Muscle of leg (tissue), 3 donors: ENCODE measurements at regions not wholly inside any gene's neighbourhood (a gene's known extent, or its start where the extent isn't known, plus 50 kb on each side); places are given as distances from the start of the nearest gene placed in this dataset.

Source experiments
- DNase-seq: peaks from one replicate; pipeline ENCODE4 v3.0.0; 2013
- H3K27ac ChIP-seq: one replicate; pipeline ENCODE4 v1.5.1; 2013; ENCODE audit warnings: mild to moderate bottlenecking, low read length, control low read depth
- H3K27me3 ChIP-seq: one replicate; pipeline ENCODE4 v1.6.1; 2013; ENCODE audit warnings: low read length; ENCODE audit not compliant: control insufficient read depth, insufficient read depth
- H3K36me3 ChIP-seq: one replicate; pipeline ENCODE4 v1.6.1; 2013; ENCODE audit warnings: low read length; ENCODE audit not compliant: control insufficient read depth, insufficient read depth
- H3K4me1 ChIP-seq: one replicate; pipeline ENCODE4 v1.6.1; 2013; ENCODE audit warnings: low read length; ENCODE audit not compliant: control insufficient read depth, insufficient read depth
- H3K4me3 ChIP-seq: one replicate; pipeline ENCODE4 v1.5.1; 2013; ENCODE audit warnings: low read length, control low read depth
- H3K9me3 ChIP-seq: replicated peaks from 2 replicates; pipeline ENCODE4 v1.6.1; 2013; ENCODE audit warnings: low read depth, low read length; ENCODE audit not compliant: control insufficient read depth
- WGBS: methylation state at CpG from one replicate; pipeline ENCODE4 v1.1.5; 2013; ENCODE audit warnings: missing lambda C conversion rate; ENCODE audit not compliant: insufficient coverage; 5-methylcytosine and 5-hydroxymethylcytosine counted together

DNA sequence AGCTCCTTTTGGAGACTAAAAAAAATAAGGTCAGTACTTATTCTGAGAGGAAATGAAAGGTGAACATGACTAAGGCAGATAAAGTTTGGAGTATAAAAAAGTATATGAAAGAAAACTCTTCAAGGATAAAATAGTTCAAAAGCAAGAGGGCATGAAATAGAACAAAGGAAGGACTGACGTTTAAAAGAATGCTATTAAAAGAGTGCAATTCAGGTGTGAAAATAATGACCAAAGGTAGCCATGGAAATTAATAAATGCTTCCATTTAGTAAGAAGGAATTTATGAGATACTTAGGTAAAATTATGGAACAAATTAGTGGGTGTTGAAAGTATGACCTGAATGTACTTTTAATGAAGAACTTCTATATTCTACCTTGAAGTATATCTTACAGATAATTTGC, 128.2 kb upstream of the WDFY3 start:
- Histone ChIP-seq H3K9me3 (peaks cover 6% of the 10 kb centered on the region), H3K27ac (no peak overlapping the region), H3K4me3 (no peak overlapping the region), H3K36me3 (no peaks in the 10 kb centered on the region), H3K4me1 (no peaks in the 10 kb centered on the region), H3K27me3 (no peaks in the 10 kb centered on the region)
- no peak for DNase-seq
- 63% methylated on average over 1 of the region's 1 CpG for WGBS

DNA sequence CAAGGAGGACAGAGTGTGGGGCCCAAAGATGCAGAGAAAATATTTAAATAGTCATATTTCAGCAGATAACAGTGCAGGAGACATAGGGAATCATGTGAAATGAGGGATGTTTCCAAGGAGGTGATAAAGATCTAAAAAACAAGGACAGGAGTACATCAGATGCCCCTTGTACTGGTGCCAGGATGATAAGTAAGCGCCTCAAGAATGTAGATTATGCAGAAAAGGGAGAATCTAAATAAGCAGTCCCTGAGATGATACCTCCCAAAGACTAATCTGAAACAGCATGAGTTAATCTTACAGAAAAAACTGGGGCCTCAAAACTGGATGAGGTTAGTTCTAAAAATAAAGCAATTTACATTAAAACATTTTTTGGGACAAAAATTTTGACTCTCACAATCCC, 136.1 kb upstream of the WDFY3 start:
- Histone ChIP-seq H3K27me3 (no peaks in the 10 kb centered on the region), H3K9me3 (no peaks in the 10 kb centered on the region), H3K27ac (no peak overlapping the region), H3K4me3 (no peak overlapping the region), H3K36me3 (no peaks in the 10 kb centered on the region), H3K4me1 (no peaks in the 10 kb centered on the region)
- no CpG with 5 or more reads among the region's 1 CpG for WGBS
- no peak for DNase-seq

DNA sequence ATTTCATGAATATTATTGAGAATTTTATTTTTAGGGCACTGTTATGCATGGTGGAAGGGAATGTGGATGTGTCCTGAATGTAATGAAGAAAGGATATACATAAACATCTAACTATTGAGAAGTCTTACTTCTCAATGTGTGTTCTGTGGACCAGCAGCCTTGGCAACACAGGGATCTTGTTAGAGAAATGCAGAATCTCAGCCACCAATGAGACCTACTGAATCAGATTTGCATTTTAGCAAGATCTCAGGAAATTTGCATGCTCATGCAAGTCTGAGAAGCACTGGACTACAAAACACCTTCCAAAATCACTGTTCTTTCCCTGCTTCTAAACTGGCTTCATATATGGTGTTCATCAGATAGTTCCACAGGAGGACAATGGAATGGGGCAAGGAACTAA, 139.7 kb upstream of the WDFY3 start:
- no peaks in the 10 kb centered on the region for H3K36me3 ChIP-seq
- no peaks in the 10 kb centered on the region for H3K27me3 ChIP-seq
- no peak for DNase-seq
- no peaks in the 10 kb centered on the region for H3K9me3 ChIP-seq
- no peak overlapping the region for H3K4me3 ChIP-seq
- H3K4me1 ChIP-seq = no peaks in the 10 kb centered on the region
- no peak overlapping the region for H3K27ac ChIP-seq

DNA sequence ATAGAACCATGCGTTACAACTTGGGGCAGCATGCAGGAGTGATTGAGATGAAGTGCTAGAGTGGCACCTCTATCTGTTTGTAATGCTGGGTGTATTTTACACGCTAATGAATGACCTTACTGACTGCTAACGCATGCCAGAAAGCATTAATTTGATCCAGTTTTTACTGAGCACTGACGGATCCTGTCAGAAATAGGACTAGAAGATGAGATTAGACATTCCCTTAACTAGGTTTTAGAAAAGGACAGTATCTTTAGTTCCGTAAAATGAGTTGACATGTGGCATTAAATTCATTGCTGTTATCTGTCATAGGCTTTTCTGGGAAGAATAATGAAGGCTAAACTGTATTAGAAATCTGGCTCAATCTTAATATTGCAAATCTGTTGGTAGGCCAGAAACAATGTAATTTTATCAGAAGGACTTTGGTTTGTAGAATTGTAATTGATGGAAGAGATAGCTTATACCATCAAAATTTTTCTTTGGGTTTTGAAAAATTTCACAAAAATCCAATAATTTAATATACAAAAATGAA, 140.4 kb upstream of the WDFY3 start:
- no peak for DNase-seq
- H3K4me3 ChIP-seq = no peak overlapping the region
- no peaks in the 10 kb centered on the region for H3K27me3 ChIP-seq
- 90% methylated on average over 3 of the region's 5 CpGs for whole genome bisulfite sequencing
- no peaks in the 10 kb centered on the region for H3K9me3 ChIP-seq
- no peaks in the 10 kb centered on the region for H3K36me3 ChIP-seq
- H3K27ac ChIP-seq = no peak overlapping the region
- H3K4me1 ChIP-seq = no peaks in the 10 kb centered on the region

DNA sequence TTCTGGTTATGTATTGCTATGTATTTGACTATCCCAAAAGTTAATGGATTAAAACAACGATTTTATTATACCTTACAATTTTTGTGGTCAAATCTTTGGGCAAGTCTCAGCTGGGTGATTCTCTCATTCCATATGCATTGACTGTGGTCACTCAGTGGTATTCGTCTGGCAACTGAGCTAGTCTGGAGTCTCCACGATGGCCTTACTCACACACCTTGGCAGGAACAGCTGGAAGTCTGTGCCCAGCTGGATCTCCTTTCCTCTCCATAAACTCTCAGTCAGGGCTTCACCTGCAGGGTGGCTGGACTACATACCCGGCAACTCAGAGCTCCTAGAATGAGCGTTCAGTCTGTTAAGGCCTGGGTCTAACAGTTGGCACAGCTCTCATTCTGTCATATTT, 141.1 kb upstream of the WDFY3 start:
- Histone ChIP-seq H3K9me3 (no peaks in the 10 kb centered on the region), H3K36me3 (no peaks in the 10 kb centered on the region), H3K27me3 (no peaks in the 10 kb centered on the region), H3K4me3 (no peak overlapping the region), H3K27ac (no peak overlapping the region), H3K4me1 (no peaks in the 10 kb centered on the region)
- WGBS = 61% methylated on average over 2 of the region's 5 CpGs
- DNase-seq = no peak

DNA sequence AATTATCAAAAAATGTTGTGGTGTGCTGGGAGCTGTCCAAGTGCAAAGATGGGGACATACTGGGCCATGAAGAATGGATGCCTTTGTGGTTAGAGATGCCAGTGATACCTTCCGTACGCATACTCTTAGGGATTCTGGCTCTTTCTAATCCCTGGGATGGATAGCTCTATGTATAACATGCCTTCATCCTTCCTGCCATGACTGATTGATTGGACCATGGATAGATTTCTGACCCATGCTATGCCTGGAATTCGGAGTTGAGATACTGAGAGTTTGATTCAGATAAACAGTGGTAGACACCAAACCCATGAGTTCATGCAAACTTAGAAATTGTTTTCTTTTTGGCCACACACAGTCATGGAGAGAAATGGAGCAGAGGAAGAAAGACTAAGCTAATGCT, 147.2 kb upstream of the WDFY3 start:
- WGBS = no CpG with 5 or more reads among the region's 3 CpGs
- H3K27me3 ChIP-seq = no peaks in the 10 kb centered on the region
- DNase-seq = peak; percentile 30
- H3K4me3 ChIP-seq = no peak overlapping the region
- no peak overlapping the region for H3K27ac ChIP-seq
- H3K9me3 ChIP-seq = no peaks in the 10 kb centered on the region
- no peaks in the 10 kb centered on the region for H3K36me3 ChIP-seq
- H3K4me1 ChIP-seq = no peaks in the 10 kb centered on the region

DNA sequence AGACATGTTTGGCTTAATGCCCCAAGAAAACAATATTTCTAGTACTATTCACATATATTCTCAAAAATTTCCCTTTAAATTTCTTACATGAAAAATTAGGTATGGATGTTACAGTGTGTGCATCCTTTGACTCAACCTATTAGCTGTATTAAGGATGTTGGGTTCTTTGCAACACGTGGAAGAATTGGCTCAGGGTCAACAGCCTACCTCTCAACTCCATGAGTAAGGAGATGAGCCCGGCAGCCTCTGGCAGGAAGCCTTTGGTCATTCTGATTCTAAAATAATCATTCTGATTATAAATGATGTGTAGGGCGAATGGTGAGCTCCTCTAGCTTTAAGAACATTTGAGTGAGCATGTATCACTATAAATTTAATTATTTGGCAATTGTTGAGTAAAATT, 148.0 kb upstream of the WDFY3 start:
- no peaks in the 10 kb centered on the region for H3K4me1 ChIP-seq
- H3K27me3 ChIP-seq = no peaks in the 10 kb centered on the region
- no CpG with 5 or more reads among the region's 3 CpGs for WGBS
- no peaks in the 10 kb centered on the region for H3K36me3 ChIP-seq
- H3K27ac ChIP-seq = no peak overlapping the region
- H3K4me3 ChIP-seq = no peak overlapping the region
- H3K9me3 ChIP-seq = no peaks in the 10 kb centered on the region
- DNase-seq = no peak

DNA sequence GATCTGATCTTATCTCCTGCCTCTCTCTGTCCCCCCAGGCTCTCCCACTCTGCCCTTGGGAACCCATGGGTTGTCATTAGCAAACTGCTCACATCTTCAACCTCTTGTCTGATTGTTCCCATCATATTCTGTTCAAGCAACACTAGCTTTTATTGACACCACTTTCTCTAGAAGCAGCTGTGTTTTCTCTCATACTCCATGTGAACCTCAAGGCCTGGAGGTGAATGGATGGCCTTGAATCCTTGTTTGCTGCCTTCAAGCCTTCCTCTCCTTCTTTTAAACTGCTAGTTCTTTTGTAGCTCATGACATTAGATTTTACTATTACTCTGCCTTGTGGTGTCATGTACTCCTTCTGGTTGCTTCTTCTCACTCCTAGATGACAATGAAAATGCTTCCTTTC, 149.5 kb upstream of the WDFY3 start:
- Histone ChIP-seq H3K4me3 (no peak overlapping the region), H3K9me3 (no peaks in the 10 kb centered on the region), H3K4me1 (no peaks in the 10 kb centered on the region), H3K27ac (no peak overlapping the region), H3K36me3 (no peaks in the 10 kb centered on the region), H3K27me3 (no peaks in the 10 kb centered on the region)
- DNase-seq = no peak

DNA sequence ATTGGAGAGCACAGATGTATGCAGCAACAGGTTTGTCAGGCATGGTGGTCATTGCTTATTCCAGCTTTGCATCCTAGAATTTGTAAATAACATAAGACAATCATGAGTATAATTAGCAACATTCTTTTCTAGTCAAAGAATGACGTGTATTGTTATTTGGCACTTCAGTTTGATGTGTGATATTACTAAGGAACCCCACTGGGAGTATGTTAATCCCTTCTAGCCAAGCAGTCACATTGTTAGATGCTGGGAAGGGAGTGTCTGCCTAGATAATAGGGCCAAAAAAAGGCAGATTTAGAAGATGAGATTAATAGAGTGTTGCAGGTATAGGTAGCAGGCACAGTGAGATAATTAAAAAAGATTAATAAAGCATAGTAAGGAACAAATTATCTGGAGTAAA, 159.2 kb upstream of the WDFY3 start:
- H3K4me3 ChIP-seq = no peak overlapping the region
- H3K27me3 ChIP-seq = no peaks in the 10 kb centered on the region
- no peak for DNase-seq
- no peaks in the 10 kb centered on the region for H3K36me3 ChIP-seq
- no peaks in the 10 kb centered on the region for H3K9me3 ChIP-seq
- H3K4me1 ChIP-seq = peaks cover 9% of the 10 kb centered on the region
- no CpG with 5 or more reads among the region's 1 CpG for WGBS
- no peak overlapping the region for H3K27ac ChIP-seq

DNA sequence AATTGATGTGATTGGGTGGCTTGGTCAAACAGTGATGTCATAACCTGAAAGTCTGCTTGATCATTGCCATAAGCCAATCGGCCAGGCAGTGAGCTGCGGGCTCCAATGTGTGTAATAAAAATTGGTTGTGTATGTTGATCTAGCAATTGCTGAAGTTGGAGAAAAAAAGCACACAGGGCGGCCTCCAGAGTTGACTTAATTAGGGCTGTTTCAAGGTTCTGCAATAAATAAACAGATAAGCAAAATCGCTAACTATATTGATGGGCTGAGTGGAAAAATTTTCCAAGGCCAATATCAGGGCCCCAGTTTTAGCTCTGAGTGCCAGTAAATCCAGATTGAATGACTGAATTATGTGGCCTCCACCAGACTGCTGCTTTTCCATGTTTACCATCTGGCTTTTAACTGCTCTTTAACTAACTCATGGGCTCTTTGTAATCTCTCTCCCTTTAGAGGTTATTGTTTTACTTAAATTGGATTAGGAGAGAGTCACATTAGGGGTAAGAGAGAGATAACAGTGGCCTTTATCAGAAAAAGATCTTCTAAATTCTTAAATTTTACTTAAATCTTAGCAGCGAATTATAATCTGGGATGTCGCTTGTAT, 160.6 kb upstream of the WDFY3 start:
- no peak overlapping the region for H3K27ac ChIP-seq
- H3K27me3 ChIP-seq = no peaks in the 10 kb centered on the region
- 85% methylated on average over 4 of the region's 6 CpGs for WGBS

DNA sequence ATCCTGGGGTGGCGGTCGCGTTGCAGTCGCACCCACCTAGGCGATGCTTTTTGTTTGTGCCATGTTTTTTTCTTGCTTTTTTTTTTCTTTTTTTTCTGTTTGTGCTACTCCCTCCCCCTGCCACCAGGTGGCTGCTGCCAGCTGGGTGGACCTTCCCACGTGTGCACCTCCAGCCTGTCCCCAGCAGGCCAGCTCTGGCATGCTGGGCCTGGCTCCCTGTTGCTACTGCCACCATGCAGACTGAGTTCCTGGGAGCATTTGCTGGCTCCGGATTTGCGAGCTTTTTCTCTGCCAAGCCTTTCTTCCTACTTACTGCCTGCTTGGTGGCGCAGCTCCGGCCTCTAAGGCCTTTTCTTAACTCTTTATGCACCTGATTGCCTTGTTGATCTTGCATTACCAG, 161.2 kb upstream of the WDFY3 start:
- Histone ChIP-seq H3K9me3 (no peaks in the 10 kb centered on the region), H3K36me3 (no peaks in the 10 kb centered on the region), H3K4me1 (peaks cover 9% of the 10 kb centered on the region), H3K4me3 (no peak overlapping the region), H3K27me3 (no peaks in the 10 kb centered on the region), H3K27ac (no peak overlapping the region)
- peak; percentile 27 for DNase-seq
- WGBS = 28% methylated on average over 9 of the region's 10 CpGs

More for the DNA sequence above, 160.6 kb upstream of the WDFY3 start:
- no peak for DNase-seq
- Histone ChIP-seq H3K4me1 (peaks cover 9% of the 10 kb centered on the region), H3K4me3 (no peak overlapping the region), H3K36me3 (no peaks in the 10 kb centered on the region), H3K9me3 (no peaks in the 10 kb centered on the region)
